Gastrocnemius medialis (tissue), 4 donors: ENCODE measurements at regions not wholly inside any gene's neighbourhood (a gene's known extent, or its start where the extent isn't known, plus 50 kb on each side); places are given as distances from the start of the nearest gene placed in this dataset.

Experiments used
- ATAC-seq, 2 donors: fragments of 150-250 bp; one replicate each; pipeline ENCODE4 v1.9.1; 2016
- DNase-seq, 2 donors: peaks; one replicate each; pipeline ENCODE4 v3.0.0-alpha.2; 2019
- H3K27ac ChIP-seq, 4 donors: fragments of 200-600 bp; sonication (generic); 1 replicate in 1 of 4; 2 replicates in 3 of 4; pipeline ENCODE4 v1.5.1; 2016 to 2018; ENCODE audit warnings: mild to moderate bottlenecking in 2 of 4, moderate library complexity in 1 of 4
- H3K27me3 ChIP-seq, 3 donors: fragments of 200-600 bp; sonication (generic) in 2 of 3; 1 replicate in 1 of 3; 2 replicates in 2 of 3; pipeline versions ENCODE4 v1.5.1 to v1.6.0; 2016 to 2019; ENCODE audit warnings: mild to moderate bottlenecking in 1 of 3, moderate library complexity in 1 of 3
- H3K36me3 ChIP-seq, 2 donors: fragments of 200-600 bp; sonication (generic) in 1 of 2; one replicate each; pipeline ENCODE4 v1.5.1; 2017 to 2018
- H3K4me1 ChIP-seq, 2 donors: fragments of 200-600 bp; sonication (generic) in 1 of 2; one replicate each; pipeline ENCODE4 v1.5.1; 2016 to 2017; ENCODE audit warnings: mild to moderate bottlenecking in 2 of 2
- H3K4me3 ChIP-seq, 4 donors: fragments of 200-600 bp; sonication (generic) in 3 of 4; 1 replicate in 1 of 4; 2 replicates in 3 of 4; pipeline ENCODE4 v1.5.1; 2016 to 2019; ENCODE audit warnings: mild to moderate bottlenecking in 2 of 4
- H3K9me3 ChIP-seq, 3 donors: fragments of 200-600 bp; sonication (generic) in 2 of 3; 1 replicate in 1 of 3; 2 replicates in 2 of 3; pipeline ENCODE4 v1.5.1; 2016 to 2019
- CTCF ChIP-seq, 5 experiments: fragments of 450-650 bp in 3 of 5; fragments of 200-600 bp in 2 of 5; sonication (generic) in 2 of 5; IDR thresholded peaks in 4 of 5; conservative IDR thresholded peaks in 1 of 5; 1 replicate in 4 of 5; 2 replicates in 1 of 5; pipeline ENCODE4 v1.5.1; 2016 to 2019; ENCODE audit warnings: antibody characterized with exemption in 5 of 5, mild to moderate bottlenecking in 3 of 5, moderate library complexity in 3 of 5
- POLR2A ChIP-seq, 2 donors: fragments of 450-650 bp; IDR thresholded peaks; one replicate each; pipeline ENCODE4 v1.6.1; 2017; ENCODE audit warnings: antibody characterized with exemption in 2 of 2, mild to moderate bottlenecking in 2 of 2, moderate library complexity in 2 of 2
- in situ Hi-C, 4 donors: fragments of 200-750 bp; cut with MboI; loops; one replicate each; pipeline versions ENCODE4 v1.15.0 to v1.8.0; 2017; ENCODE audit warnings: low sequenced_read_pairs in 4 of 4
- intact Hi-C: fragments of 100-400 bp; cut with DNase I; formaldehyde crosslinking; loops from one replicate; pipeline ENCODE4 v1.15.1; 2023; ENCODE audit warnings: low total_unique reads

- TF ChIP-seq CTCF (IDR thresholded peaks at IDR 0.05 in 4 of 5, conservative IDR thresholded peaks at IDR 0.05 in 1 of 5) (no peak), POLR2A (IDR thresholded peaks at IDR 0.05) (no peak)
- in situ Hi-C loops (no loop called here), intact Hi-C loops (no loop called here)
- H3K4me3 ChIP-seq, result no peak overlapping the region
- H3K27ac ChIP-seq, result no peak overlapping the region
- no peak for DNase-seq
- H3K27me3 ChIP-seq, result no peaks in the 10 kb centered on the region
- no peaks in the 10 kb centered on the region for H3K36me3 ChIP-seq
- no peaks in the 10 kb centered on the region for H3K9me3 ChIP-seq
- no peak for ATAC-seq
- H3K4me1 ChIP-seq, result no peaks in the 10 kb centered on the region
Observed at GRCh38 chr6:78089531-78089930, 436.7 kb downstream of the MEI4 start.

- intact Hi-C loops (no loop called here), in situ Hi-C loops (no loop called here)
- Histone ChIP-seq H3K4me1 (no peaks in the 10 kb centered on the region), H3K4me3 (no peak overlapping the region), H3K27ac (no peak overlapping the region), H3K27me3 (no peaks in the 10 kb centered on the region), H3K9me3 (no peaks in the 10 kb centered on the region), H3K36me3 (no peaks in the 10 kb centered on the region)
- DNase-seq (no peak), ATAC-seq (no peak)
- TF ChIP-seq CTCF (IDR thresholded peaks at IDR 0.05 in 4 of 5, conservative IDR thresholded peaks at IDR 0.05 in 1 of 5) (no peak), POLR2A (IDR thresholded peaks at IDR 0.05) (no peak)
Observed at GRCh38 chr6:78093906-78094305, 441.1 kb downstream of the MEI4 start.

GRCh38 chr6:78101387-78101786, 448.5 kb downstream of the MEI4 start:
- H3K27me3 ChIP-seq, result no peaks in the 10 kb centered on the region
- no peak overlapping the region for H3K27ac ChIP-seq
- H3K4me1 ChIP-seq, result no peaks in the 10 kb centered on the region
- H3K4me3 ChIP-seq, result no peak overlapping the region
- ATAC-seq (no peak), DNase-seq (no peak)
- in situ Hi-C loops (no loop called here), intact Hi-C loops (no loop called here)
- H3K9me3 ChIP-seq, result no peaks in the 10 kb centered on the region
- H3K36me3 ChIP-seq, result no peaks in the 10 kb centered on the region
- TF ChIP-seq CTCF (IDR thresholded peaks at IDR 0.05 in 4 of 5, conservative IDR thresholded peaks at IDR 0.05 in 1 of 5) (no peak), POLR2A (IDR thresholded peaks at IDR 0.05) (no peak)

GRCh38 chr6:78110641-78111040, 457.8 kb downstream of the MEI4 start:
- in situ Hi-C loops, result no loop called here
- Histone ChIP-seq H3K4me3 (no peak overlapping the region), H3K4me1 (no peaks in the 10 kb centered on the region), H3K27ac (no peak overlapping the region), H3K36me3 (no peaks in the 10 kb centered on the region), H3K9me3 (no peaks in the 10 kb centered on the region), H3K27me3 (no peaks in the 10 kb centered on the region)
- intact Hi-C loops, result no loop called here
- ATAC-seq (no peak), DNase-seq (no peak)
- TF ChIP-seq CTCF (IDR thresholded peaks at IDR 0.05 in 4 of 5, conservative IDR thresholded peaks at IDR 0.05 in 1 of 5), result no peak
- TF ChIP-seq POLR2A (IDR thresholded peaks at IDR 0.05), result no peak

- no peak for DNase-seq
- TF ChIP-seq POLR2A (IDR thresholded peaks at IDR 0.05) (no peak), CTCF (IDR thresholded peaks at IDR 0.05 in 4 of 5, conservative IDR thresholded peaks at IDR 0.05 in 1 of 5) (no peak)
- ATAC-seq, result no peak
Observed at GRCh38 chr6:78117966-78118365, 465.1 kb downstream of the MEI4 start.

More at GRCh38 chr6:78117966-78118365, 465.1 kb downstream of the MEI4 start:
- H3K4me3 ChIP-seq, result no peak overlapping the region
- no peak overlapping the region for H3K27ac ChIP-seq
- no peaks in the 10 kb centered on the region for H3K36me3 ChIP-seq
- H3K9me3 ChIP-seq, result no peaks in the 10 kb centered on the region
- intact Hi-C loops (no loop called here), in situ Hi-C loops (no loop called here)
- no peaks in the 10 kb centered on the region for H3K27me3 ChIP-seq
- no peaks in the 10 kb centered on the region for H3K4me1 ChIP-seq
